Endothelial cell of umbilical vein (primary cell): ENCODE measurements at regions not wholly inside any gene's neighbourhood (a gene's known extent, or its start where the extent isn't known, plus 50 kb on each side); places are given as distances from the start of the nearest gene placed in this dataset.

ENCODE experiments used
- BruUV-seq: library from RNA; stranded (reverse); fragments of 400-500 nt; replicated peaks from 2 replicates; lab custom pipeline; 2021; lab: Mats Ljungman, UMichigan
- CTCF ChIA-PET: fragments of 300-600, 350-600 bp; sonication (Branson Sonifier 250); formaldehyde crosslinking; loops from one replicate; lab custom pipeline; 2021; ENCODE audit warnings: antibody characterized with exemption, inconsistent platforms; lab: Charles Lee
- POLR2A ChIA-PET: fragments of 300-600, 350-600 bp; sonication (Branson Sonifier 250); formaldehyde crosslinking; loops from one replicate; lab custom pipeline; 2021; ENCODE audit warnings: antibody characterized with exemption, inconsistent platforms; lab: Charles Lee
- DNase-seq: peaks from one replicate; pipeline ENCODE4 v3.0.0-alpha.2; 2011; ENCODE audit warnings: low read depth, low spot score
- FAIRE-seq: peaks from 2 replicates; lab custom pipeline; 2011; peaks lifted over from hg19 to GRCh38; lab: Jason Lieb, UNC
- H2AFZ ChIP-seq: 2 replicates; pipeline ENCODE4 v1.6.0; 2012; ENCODE audit warnings: low read depth, low read length, control low read depth, inconsistent platforms
- H3K27ac ChIP-seq: 2 replicates; pipeline ENCODE4 v1.5.1; 2011; ENCODE audit warnings: low read depth, mild to moderate bottlenecking, control low read depth, low read length, moderate library complexity; ENCODE audit not compliant: insufficient read depth
- H3K27me3 ChIP-seq, 2 experiments: 2 replicates each; pipeline versions ENCODE4 v1.6.0 to v1.6.1; 2011; ENCODE audit warnings: low read length in 2 of 2, mixed read lengths in 1 of 2; ENCODE audit not compliant: control insufficient read depth in 2 of 2, insufficient read depth in 2 of 2
- H3K36me3 ChIP-seq, 2 experiments: 2 replicates in 1 of 2; 3 replicates in 1 of 2; pipeline ENCODE4 v1.5.1; 2011; ENCODE audit warnings: low read length in 2 of 2, mild to moderate bottlenecking in 1 of 2, moderate library complexity in 1 of 2; ENCODE audit not compliant: control insufficient read depth in 2 of 2, insufficient read depth in 2 of 2; ENCODE audit errors: extremely low read depth in 1 of 2
- H3K4me1 ChIP-seq: 3 replicates; pipeline ENCODE4 v1.5.1; 2011; ENCODE audit warnings: mild to moderate bottlenecking, low read length; ENCODE audit not compliant: control insufficient read depth, insufficient read depth; ENCODE audit errors: extremely low read depth
- H3K4me2 ChIP-seq: 2 replicates; pipeline ENCODE4 v1.6.1; 2011; ENCODE audit warnings: low read length, control low read depth, mixed read lengths; ENCODE audit not compliant: insufficient read depth
- H3K4me3 ChIP-seq, 3 experiments: fragments of 200-600 bp in 1 of 3; sonication (generic), shearing (Covaris generic) in 1 of 3; replicated peaks in 1 of 3; 2 replicates each; pipeline ENCODE4 v1.5.1; 2011 to 2016; ENCODE audit warnings: control low read depth in 3 of 3, low read length in 3 of 3, mild to moderate bottlenecking in 2 of 3, inconsistent platforms in 1 of 3, low read depth in 1 of 3, moderate library complexity in 1 of 3; ENCODE audit not compliant: insufficient read depth in 1 of 3
- H3K79me2 ChIP-seq: 2 replicates; pipeline ENCODE4 v1.6.0; 2012; ENCODE audit warnings: low read length, inconsistent platforms; ENCODE audit not compliant: control insufficient read depth, insufficient read depth
- H3K9ac ChIP-seq: replicated peaks from 2 replicates; pipeline ENCODE3; 2011; ENCODE audit warnings: low read length, control low read depth; ENCODE audit not compliant: insufficient read depth; ENCODE audit errors: extremely low read depth
- H3K9me1 ChIP-seq: replicated peaks from 3 replicates; pipeline ENCODE4 v1.6.0; 2011; ENCODE audit warnings: mild to moderate bottlenecking, low read length; ENCODE audit not compliant: control insufficient read depth, insufficient read depth; ENCODE audit errors: extremely low read depth
- H3K9me3 ChIP-seq: replicated peaks from 2 replicates; pipeline ENCODE4 v1.5.1; 2012; ENCODE audit warnings: low read length, inconsistent platforms; ENCODE audit not compliant: control insufficient read depth, insufficient read depth
- H4K20me1 ChIP-seq: replicated peaks from 2 replicates; pipeline ENCODE3; 2011; ENCODE audit warnings: mild to moderate bottlenecking, low read length; ENCODE audit not compliant: control insufficient read depth, insufficient read depth; ENCODE audit errors: extremely low read depth
- EZH2 ChIP-seq: IDR thresholded peaks from 2 replicates; pipeline ENCODE4 v1.6.1; 2012; ENCODE audit warnings: borderline replicate concordance, low read depth, mild to moderate bottlenecking, moderate library complexity, low read length, inconsistent platforms; ENCODE audit not compliant: severe bottlenecking
- FOS ChIP-seq: IDR thresholded peaks from 2 replicates; pipeline ENCODE4 v1.6.1; 2011; ENCODE audit warnings: mild to moderate bottlenecking, low read length, moderate library complexity, borderline replicate concordance; ENCODE audit not compliant: insufficient read depth
- GATA2 ChIP-seq: IDR thresholded peaks from 2 replicates; pipeline ENCODE4 v1.7.0; 2011; ENCODE audit warnings: low read depth, mild to moderate bottlenecking, moderate library complexity, mixed read lengths, low read length; ENCODE audit not compliant: insufficient read length, insufficient read depth
- JUN ChIP-seq: IDR thresholded peaks from 2 replicates; pipeline ENCODE4 v1.6.1; 2011; ENCODE audit warnings: borderline replicate concordance, low read depth; ENCODE audit not compliant: insufficient read length, insufficient read depth
- MAX ChIP-seq: IDR thresholded peaks from 2 replicates; pipeline ENCODE4 v1.6.1; 2011; ENCODE audit not compliant: insufficient read depth, insufficient read length
- MYC ChIP-seq: IDR thresholded peaks from one replicate; pipeline ENCODE4 v1.6.1; 2011; ENCODE audit warnings: mild to moderate bottlenecking, low read depth, low read length
- POLR2A ChIP-seq: IDR thresholded peaks from 2 replicates; pipeline ENCODE4 v1.6.1; 2012; ENCODE audit warnings: low read depth, mild to moderate bottlenecking, control low read depth, low read length
- POLR2AphosphoS5 ChIP-seq: IDR thresholded peaks from 2 replicates; pipeline ENCODE4 v1.6.1; 2012; ENCODE audit warnings: low read depth, mild to moderate bottlenecking, control low read depth, low read length, moderate library complexity; ENCODE audit not compliant: insufficient read depth
- dilution Hi-C: fragments of 300-500 bp; cut with MboI; formaldehyde crosslinking; loops from one replicate; pipeline ENCODE4 v1.15.0; 2019; ENCODE audit warnings: low sequenced_read_pairs; ENCODE audit not compliant: extremely low pct_ligation_motif_present
- intact Hi-C: fragments of 100-400 bp; cut with micrococcal nuclease; formaldehyde crosslinking; loops from one replicate; pipeline ENCODE4 v1.10.0; 2022
- TF ChIP-seq, protein P1 (sequence below), 2 donors: IDR thresholded peaks; 1 replicate in 1 of 2; 2 replicates in 1 of 2; pipeline ENCODE4 v1.5.1; 2011; ENCODE audit warnings: low read length in 2 of 2, mild to moderate bottlenecking in 2 of 2, moderate library complexity in 2 of 2, control low read depth in 1 of 2, inconsistent platforms in 1 of 2, low read depth in 1 of 2; ENCODE audit not compliant: insufficient read depth in 1 of 2; ENCODE audit errors: extremely low read depth in 1 of 2

- Histone ChIP-seq H3K9ac (no peak overlapping the region), H3K9me3 (no peaks in the 10 kb centered on the region), H3K27ac (no peak overlapping the region), H3K9me1 (no peaks in the 10 kb centered on the region), H3K4me3 (no peak overlapping the region), H3K79me2 (no peaks in the 10 kb centered on the region), H3K4me1 (no peaks in the 10 kb centered on the region), H3K27me3 (no peaks in the 10 kb centered on the region), H3K4me2 (no peak overlapping the region), H2AFZ (no peak overlapping the region), H3K36me3 (no peaks in the 10 kb centered on the region), H4K20me1 (no peaks in the 10 kb centered on the region)
- no TSS peak for BruUV-seq
- CTCF ChIA-PET, result no interaction called here
- TF ChIP-seq FOS (no peak), MYC (no peak), MAX (no peak), POLR2A (no peak), JUN (no peak), POLR2AphosphoS5 (no peak), EZH2 (no peak), GATA2 (no peak)
- TF ChIP-seq, protein P1, sequence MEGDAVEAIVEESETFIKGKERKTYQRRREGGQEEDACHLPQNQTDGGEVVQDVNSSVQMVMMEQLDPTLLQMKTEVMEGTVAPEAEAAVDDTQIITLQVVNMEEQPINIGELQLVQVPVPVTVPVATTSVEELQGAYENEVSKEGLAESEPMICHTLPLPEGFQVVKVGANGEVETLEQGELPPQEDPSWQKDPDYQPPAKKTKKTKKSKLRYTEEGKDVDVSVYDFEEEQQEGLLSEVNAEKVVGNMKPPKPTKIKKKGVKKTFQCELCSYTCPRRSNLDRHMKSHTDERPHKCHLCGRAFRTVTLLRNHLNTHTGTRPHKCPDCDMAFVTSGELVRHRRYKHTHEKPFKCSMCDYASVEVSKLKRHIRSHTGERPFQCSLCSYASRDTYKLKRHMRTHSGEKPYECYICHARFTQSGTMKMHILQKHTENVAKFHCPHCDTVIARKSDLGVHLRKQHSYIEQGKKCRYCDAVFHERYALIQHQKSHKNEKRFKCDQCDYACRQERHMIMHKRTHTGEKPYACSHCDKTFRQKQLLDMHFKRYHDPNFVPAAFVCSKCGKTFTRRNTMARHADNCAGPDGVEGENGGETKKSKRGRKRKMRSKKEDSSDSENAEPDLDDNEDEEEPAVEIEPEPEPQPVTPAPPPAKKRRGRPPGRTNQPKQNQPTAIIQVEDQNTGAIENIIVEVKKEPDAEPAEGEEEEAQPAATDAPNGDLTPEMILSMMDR (IDR thresholded peaks at IDR 0.05; ENCODE audit: extremely low read depth in 1 of 2, insufficient read depth in 1 of 2, low read depth in 1 of 2, low read length in 2 of 2), result no peak
- POLR2A ChIA-PET, result no interaction called here
- DNase-seq (no peak), FAIRE-seq (no peak)
- intact Hi-C loops (no loop called here), dilution Hi-C loops (no loop called here)
Measured at GRCh38 chr14:28949503-28949902, 182.9 kb downstream of the FOXG1 start.
